Natural killer cell (primary cell): ENCODE measurements at regions not wholly inside any gene's neighbourhood (a gene's known extent, or its start where the extent isn't known, plus 50 kb on each side); places are given as distances from the start of the nearest gene placed in this dataset.

Source experiments
- ATAC-seq, 3 donors: fragments of 150-1000 bp in 2 of 3; fragments of 200-7000 bp in 1 of 3; cut with Tn5 transposase; 1 replicate in 1 of 3; 2 replicates in 2 of 3; pipeline ENCODE4 v1.10.0; 2021; ENCODE audit warnings: mild to moderate bottlenecking in 2 of 3, moderate library complexity in 2 of 3
- DNase-seq, 2 donors: peaks; one replicate each; pipeline versions ENCODE4 v3.0.0 to v3.0.0-alpha.2; 2013 to 2021; ENCODE audit warnings: mixed read lengths in 1 of 2
- H3K27ac ChIP-seq: one replicate; pipeline ENCODE4 v1.5.1; 2013; ENCODE audit warnings: mild to moderate bottlenecking, low read length
- H3K27me3 ChIP-seq: one replicate; pipeline ENCODE4 v1.6.1; 2013; ENCODE audit warnings: low read length; ENCODE audit not compliant: control insufficient read depth, insufficient read depth
- H3K36me3 ChIP-seq: one replicate; pipeline ENCODE4 v1.6.1; 2013; ENCODE audit warnings: low read length; ENCODE audit not compliant: control insufficient read depth, insufficient read depth
- H3K4me1 ChIP-seq: one replicate; pipeline ENCODE4 v1.6.1; 2013; ENCODE audit warnings: low read length; ENCODE audit not compliant: control insufficient read depth, insufficient read depth
- H3K4me3 ChIP-seq: one replicate; pipeline ENCODE4 v1.5.1; 2013; ENCODE audit warnings: low read length
- H3K9me3 ChIP-seq: one replicate; pipeline ENCODE4 v1.6.1; 2013; ENCODE audit warnings: low read length; ENCODE audit not compliant: control insufficient read depth, insufficient read depth
- H3K27ac Mint-ChIP-seq, 2 donors: one replicate each; pipeline ENCODE4 v1.8.0; 2022; ENCODE audit warnings: mild to moderate bottlenecking in 2 of 2, mixed read lengths in 2 of 2, moderate library complexity in 1 of 2
- H3K27me3 Mint-ChIP-seq, 2 donors: one replicate each; pipeline ENCODE4 v1.8.0; 2022; ENCODE audit warnings: low read depth in 2 of 2, mixed read lengths in 2 of 2
- H3K36me3 Mint-ChIP-seq: one replicate; pipeline ENCODE4 v1.8.0; 2022; ENCODE audit warnings: mixed read lengths
- H3K4me1 Mint-ChIP-seq, 2 donors: one replicate each; pipeline ENCODE4 v1.8.0; 2022; ENCODE audit warnings: mixed read lengths in 2 of 2
- H3K4me3 Mint-ChIP-seq: one replicate; pipeline ENCODE4 v1.8.0; 2022; ENCODE audit warnings: mild to moderate bottlenecking, moderate library complexity, mixed read lengths
- H3K9me3 Mint-ChIP-seq, 2 donors: one replicate each; pipeline ENCODE4 v1.8.0; 2022; ENCODE audit warnings: mixed read lengths in 2 of 2
- WGBS: methylation state at CpG from one replicate; pipeline ENCODE4 v1.1.7; 2013; ENCODE audit warnings: missing lambda C conversion rate; ENCODE audit not compliant: insufficient coverage; 5-methylcytosine and 5-hydroxymethylcytosine counted together
- intact Hi-C: fragments of 100-400 bp; cut with micrococcal nuclease; formaldehyde crosslinking; loops from one replicate; pipeline ENCODE4 v1.14.2; 2022
- TF ChIP-seq, protein P1 (sequence below): fragments of 200-600 bp; IDR thresholded peaks from one replicate; pipeline ENCODE4 v1.8.0; 2022; ENCODE audit warnings: antibody characterized with exemption

DNA sequence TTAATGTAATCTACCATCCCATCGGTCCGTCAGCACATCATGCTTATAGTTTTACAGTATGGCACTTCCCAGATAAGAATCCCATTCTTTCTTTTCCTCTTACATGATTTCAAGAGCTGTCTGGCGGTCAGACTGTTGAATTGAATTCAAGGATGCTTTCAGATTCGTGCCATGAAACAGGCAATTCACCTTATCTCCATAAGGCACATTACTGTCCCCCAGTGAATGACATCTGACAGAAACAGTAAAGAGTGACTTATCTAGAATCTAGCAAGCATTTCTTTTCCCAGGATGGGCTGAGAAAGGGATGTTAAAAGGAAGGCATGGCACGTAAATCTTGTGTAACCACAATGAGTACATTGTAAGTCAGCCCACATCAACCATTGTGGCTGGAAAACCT is 61.1 kb upstream of the SEM1 start:
- TF ChIP-seq, protein P1, sequence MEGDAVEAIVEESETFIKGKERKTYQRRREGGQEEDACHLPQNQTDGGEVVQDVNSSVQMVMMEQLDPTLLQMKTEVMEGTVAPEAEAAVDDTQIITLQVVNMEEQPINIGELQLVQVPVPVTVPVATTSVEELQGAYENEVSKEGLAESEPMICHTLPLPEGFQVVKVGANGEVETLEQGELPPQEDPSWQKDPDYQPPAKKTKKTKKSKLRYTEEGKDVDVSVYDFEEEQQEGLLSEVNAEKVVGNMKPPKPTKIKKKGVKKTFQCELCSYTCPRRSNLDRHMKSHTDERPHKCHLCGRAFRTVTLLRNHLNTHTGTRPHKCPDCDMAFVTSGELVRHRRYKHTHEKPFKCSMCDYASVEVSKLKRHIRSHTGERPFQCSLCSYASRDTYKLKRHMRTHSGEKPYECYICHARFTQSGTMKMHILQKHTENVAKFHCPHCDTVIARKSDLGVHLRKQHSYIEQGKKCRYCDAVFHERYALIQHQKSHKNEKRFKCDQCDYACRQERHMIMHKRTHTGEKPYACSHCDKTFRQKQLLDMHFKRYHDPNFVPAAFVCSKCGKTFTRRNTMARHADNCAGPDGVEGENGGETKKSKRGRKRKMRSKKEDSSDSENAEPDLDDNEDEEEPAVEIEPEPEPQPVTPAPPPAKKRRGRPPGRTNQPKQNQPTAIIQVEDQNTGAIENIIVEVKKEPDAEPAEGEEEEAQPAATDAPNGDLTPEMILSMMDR: no peak
- Mint-ChIP-seq H3K27me3 (peaks cover 25 to 62% of the 10 kb centered on the region in 2 donors), H3K27ac (no peak overlapping the region), H3K4me3 (no peak overlapping the region), H3K4me1 (no peaks in the 10 kb centered on the region), H3K36me3 (no peaks in the 10 kb centered on the region), H3K9me3 (no peaks in the 10 kb centered on the region)
- ATAC-seq (no peak), DNase-seq (no peak)
- intact Hi-C loops: no loop called here
- H3K27ac ChIP-seq: no peak overlapping the region
- WGBS: 82% methylated on average over 5 of the region's 5 CpGs
- no peaks in the 10 kb centered on the region for H3K27me3 ChIP-seq
- no peaks in the 10 kb centered on the region for H3K9me3 ChIP-seq
- H3K36me3 ChIP-seq: no peaks in the 10 kb centered on the region
- no peaks in the 10 kb centered on the region for H3K4me1 ChIP-seq
- no peak overlapping the region for H3K4me3 ChIP-seq

DNA sequence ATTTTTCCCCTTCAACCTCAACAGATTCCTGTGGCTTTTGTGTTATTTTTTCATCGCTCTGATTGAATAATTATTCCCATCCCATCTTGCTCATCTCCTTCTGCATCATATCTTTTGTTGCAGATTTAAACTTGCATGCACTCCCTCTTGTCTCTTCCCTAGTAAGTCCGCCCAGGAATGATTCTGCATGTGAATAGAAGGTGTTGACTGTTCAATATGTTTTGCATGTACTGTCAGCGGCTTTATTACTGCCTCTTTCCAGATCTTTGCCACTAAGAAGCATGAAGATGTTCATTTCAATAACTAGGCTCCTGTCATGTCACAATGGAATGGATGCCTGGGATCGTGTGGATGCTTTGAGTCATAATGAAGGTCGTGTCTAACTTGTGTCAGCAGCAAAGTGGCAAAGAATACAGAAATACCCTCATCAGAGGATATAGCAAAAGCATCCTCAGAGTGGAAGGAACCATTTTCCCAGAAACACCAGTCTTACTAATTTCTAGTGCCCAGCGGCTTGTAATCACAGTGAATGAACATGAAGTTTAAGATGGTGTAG is 62.6 kb upstream of the SEM1 start:
- no peaks in the 10 kb centered on the region for H3K9me3 Mint-ChIP-seq
- H3K4me1 ChIP-seq: no peaks in the 10 kb centered on the region
- H3K27ac ChIP-seq: no peak overlapping the region
- no peak overlapping the region for H3K4me3 Mint-ChIP-seq
- peaks cover 27 to 59% of the 10 kb centered on the region in 2 donors for H3K27me3 Mint-ChIP-seq
- H3K27ac Mint-ChIP-seq: no peak overlapping the region
- no peaks in the 10 kb centered on the region for H3K36me3 Mint-ChIP-seq
- ATAC-seq: no peak
- TF ChIP-seq, protein P1: no peak
- no peak overlapping the region for H3K4me3 ChIP-seq
- intact Hi-C loops: no loop called here
- no peak for DNase-seq
- no peaks in the 10 kb centered on the region for H3K27me3 ChIP-seq
- H3K9me3 ChIP-seq: no peaks in the 10 kb centered on the region
- WGBS: 78% methylated on average over 5 of the region's 6 CpGs
- H3K36me3 ChIP-seq: no peaks in the 10 kb centered on the region
- no peaks in the 10 kb centered on the region for H3K4me1 Mint-ChIP-seq

DNA sequence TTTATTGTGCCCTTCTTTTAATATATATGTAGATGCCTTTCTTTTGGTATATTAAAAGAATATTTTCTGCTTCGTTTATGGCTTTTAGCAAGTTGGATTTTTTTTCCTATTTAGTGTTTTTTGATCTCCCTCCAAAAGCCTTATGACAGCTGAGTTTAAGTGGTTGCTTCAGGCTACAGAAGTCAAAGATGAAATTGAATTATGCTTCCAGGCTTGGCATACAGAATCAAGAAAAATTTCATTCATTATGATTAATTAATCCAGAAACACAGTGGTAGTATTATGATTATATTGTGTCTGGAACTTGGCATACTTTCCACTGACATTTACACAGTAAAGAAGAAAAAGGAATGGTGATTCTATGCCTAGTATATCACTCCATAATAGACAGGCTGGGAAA is 63.8 kb upstream of the SEM1 start:
- no peak overlapping the region for H3K4me3 Mint-ChIP-seq
- Histone ChIP-seq H3K27ac (no peak overlapping the region), H3K9me3 (no peaks in the 10 kb centered on the region), H3K36me3 (no peaks in the 10 kb centered on the region), H3K27me3 (no peaks in the 10 kb centered on the region), H3K4me1 (no peaks in the 10 kb centered on the region), H3K4me3 (no peak overlapping the region)
- H3K4me1 Mint-ChIP-seq: no peaks in the 10 kb centered on the region
- peaks cover 27 to 62% of the 10 kb centered on the region in 2 donors for H3K27me3 Mint-ChIP-seq
- intact Hi-C loops: no loop called here
- no peaks in the 10 kb centered on the region for H3K9me3 Mint-ChIP-seq
- no peak overlapping the region for H3K27ac Mint-ChIP-seq
- no peak for DNase-seq
- WGBS: no CpG with 5 or more reads among the region's 1 CpG
- no peak for ATAC-seq
- TF ChIP-seq, protein P1: no peak
- H3K36me3 Mint-ChIP-seq: no peaks in the 10 kb centered on the region

DNA sequence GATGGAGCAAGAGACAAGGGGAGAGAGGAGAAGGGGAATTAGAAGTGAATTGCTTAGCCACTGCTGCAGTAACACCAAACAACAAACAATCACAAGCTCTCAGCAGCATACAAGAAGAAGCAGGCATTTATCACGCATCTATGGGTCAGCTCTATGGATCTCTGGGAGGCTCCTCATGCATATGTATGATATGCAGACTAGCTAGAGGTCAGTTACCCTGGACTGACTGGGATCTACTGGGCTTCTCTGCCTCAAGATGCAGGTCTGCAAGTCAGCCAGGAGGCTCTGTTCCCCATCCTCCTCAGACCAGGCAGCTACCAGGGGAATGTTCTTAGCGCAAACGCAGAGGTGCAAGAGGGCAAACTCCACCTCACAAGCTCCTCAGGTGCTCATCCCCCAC is 64.7 kb upstream of the SEM1 start:
- WGBS: 93% methylated on average over 3 of the region's 3 CpGs
- no peaks in the 10 kb centered on the region for H3K4me1 ChIP-seq
- no peaks in the 10 kb centered on the region for H3K36me3 ChIP-seq
- no peaks in the 10 kb centered on the region for H3K36me3 Mint-ChIP-seq
- intact Hi-C loops: no loop called here
- H3K27me3 ChIP-seq: no peaks in the 10 kb centered on the region
- H3K9me3 ChIP-seq: no peaks in the 10 kb centered on the region
- no peaks in the 10 kb centered on the region for H3K4me1 Mint-ChIP-seq
- peaks cover 25 to 53% of the 10 kb centered on the region in 2 donors for H3K27me3 Mint-ChIP-seq
- TF ChIP-seq, protein P1: no peak
- ATAC-seq: no peak
- no peak overlapping the region for H3K27ac ChIP-seq
- no peak overlapping the region for H3K4me3 Mint-ChIP-seq
- no peaks in the 10 kb centered on the region for H3K9me3 Mint-ChIP-seq
- no peak for DNase-seq
- no peak overlapping the region for H3K27ac Mint-ChIP-seq
- no peak overlapping the region for H3K4me3 ChIP-seq
